Keratinocyte (primary cell): ENCODE measurements at regions not wholly inside any gene's neighbourhood (a gene's known extent, or its start where the extent isn't known, plus 50 kb on each side); places are given as distances from the start of the nearest gene placed in this dataset.

Source experiments
- DNase-seq: peaks from one replicate; pipeline ENCODE4 v3.0.0-alpha.2; 2011; ENCODE audit warnings: low read depth, missing footprints, low spot score
- FAIRE-seq: peaks from 2 replicates; lab custom pipeline; 2011; peaks lifted over from hg19 to GRCh38; lab: Jason Lieb, UNC
- H2AFZ ChIP-seq: 2 replicates; pipeline ENCODE4 v1.6.0; 2012; ENCODE audit warnings: low read length, control low read depth, inconsistent platforms; ENCODE audit not compliant: control insufficient read depth
- H3K27ac ChIP-seq: 2 replicates; pipeline ENCODE4 v1.5.1; 2011; ENCODE audit warnings: low read length; ENCODE audit not compliant: control insufficient read depth, insufficient read depth
- H3K27me3 ChIP-seq: 3 replicates; pipeline ENCODE4 v1.6.0; 2011; ENCODE audit warnings: low read length; ENCODE audit not compliant: control insufficient read depth, insufficient read depth; ENCODE audit errors: extremely low read depth
- H3K36me3 ChIP-seq, 2 experiments: 2 replicates in 1 of 2; 3 replicates in 1 of 2; pipeline ENCODE4 v1.5.1; 2011; ENCODE audit warnings: low read length in 2 of 2, mild to moderate bottlenecking in 1 of 2; ENCODE audit not compliant: control insufficient read depth in 2 of 2, insufficient read depth in 2 of 2; ENCODE audit errors: extremely low read depth in 1 of 2
- H3K4me1 ChIP-seq: 3 replicates; pipeline ENCODE4 v1.5.1; 2011; ENCODE audit warnings: low read length; ENCODE audit not compliant: control insufficient read depth, insufficient read depth; ENCODE audit errors: extremely low read depth
- H3K4me2 ChIP-seq: 3 replicates; pipeline ENCODE4 v1.6.0; 2011; ENCODE audit warnings: low read depth, low read length; ENCODE audit not compliant: control insufficient read depth, insufficient read depth; ENCODE audit errors: extremely low read depth
- H3K4me3 ChIP-seq, 3 experiments: fragments of 200-600 bp in 1 of 3; sonication (generic) in 1 of 3; 2 replicates in 2 of 3; 3 replicates in 1 of 3; pipeline ENCODE4 v1.5.1; 2011 to 2016; ENCODE audit warnings: low read length in 3 of 3, mild to moderate bottlenecking in 3 of 3, control low read depth in 2 of 3, inconsistent platforms in 1 of 3, low read depth in 1 of 3, mixed read lengths in 1 of 3, mixed run types in 1 of 3, moderate library complexity in 1 of 3; ENCODE audit not compliant: control insufficient read depth in 2 of 3, insufficient read depth in 2 of 3; ENCODE audit errors: extremely low read depth in 1 of 3
- H3K79me2 ChIP-seq: 2 replicates; pipeline ENCODE4 v1.6.0; 2012; ENCODE audit warnings: low read length; ENCODE audit not compliant: control insufficient read depth, insufficient read depth
- H3K9ac ChIP-seq: 3 replicates; pipeline ENCODE4 v1.6.0; 2011; ENCODE audit warnings: low read length; ENCODE audit not compliant: control insufficient read depth, insufficient read depth; ENCODE audit errors: extremely low read depth
- H3K9me1 ChIP-seq: 3 replicates; pipeline ENCODE4 v1.6.0; 2011; ENCODE audit warnings: low read length; ENCODE audit not compliant: control insufficient read depth, insufficient read depth; ENCODE audit errors: extremely low read depth
- H3K9me3 ChIP-seq: 2 replicates; pipeline ENCODE4 v1.5.1; 2012; ENCODE audit warnings: low read depth, low read length; ENCODE audit not compliant: control insufficient read depth
- H4K20me1 ChIP-seq: 3 replicates; pipeline ENCODE4 v1.6.0; 2011; ENCODE audit warnings: low read length; ENCODE audit not compliant: control insufficient read depth, insufficient read depth; ENCODE audit errors: extremely low read depth
- CTCF ChIP-seq, 3 experiments: IDR thresholded peaks in 1 of 3; conservative IDR thresholded peaks in 1 of 3; optimal IDR thresholded peaks in 1 of 3; 2 replicates in 2 of 3; 3 replicates in 1 of 3; pipeline versions ENCODE3 to v1.5.1; 2011; ENCODE audit warnings: low read length in 3 of 3, mild to moderate bottlenecking in 3 of 3, moderate library complexity in 2 of 3, control low read depth in 1 of 3, inconsistent platforms in 1 of 3; ENCODE audit not compliant: insufficient read depth in 2 of 3; ENCODE audit errors: extremely low read depth in 1 of 3
- EZH2 ChIP-seq: IDR thresholded peaks from one replicate; pipeline ENCODE4 v1.6.1; 2012; ENCODE audit warnings: inconsistent platforms, mild to moderate bottlenecking, low read length, moderate library complexity
- dilution Hi-C: fragments of 300-500 bp; cut with MboI; formaldehyde crosslinking; loops from one replicate; pipeline ENCODE4 v1.7.0; 2020; ENCODE audit warnings: low sequenced_read_pairs; ENCODE audit not compliant: extremely low pct_ligation_motif_present

GRCh38 chr4:126446917-126447316 lies 1132.2 kb downstream of the FAT4 start:
- Histone ChIP-seq H2AFZ (no peak overlapping the region), H3K27me3 (no peaks in the 10 kb centered on the region), H3K79me2 (no peaks in the 10 kb centered on the region), H3K4me2 (no peak overlapping the region), H4K20me1 (no peaks in the 10 kb centered on the region), H3K9me1 (no peaks in the 10 kb centered on the region), H3K9me3 (no peaks in the 10 kb centered on the region), H3K9ac (no peak overlapping the region), H3K36me3 (no peaks in the 10 kb centered on the region), H3K4me1 (no peaks in the 10 kb centered on the region), H3K27ac (no peak overlapping the region), H3K4me3 (no peak overlapping the region)
- dilution Hi-C loops: no loop called here
- TF ChIP-seq EZH2 (no peak), CTCF (optimal IDR thresholded peaks at IDR 0.05 in 1 of 3, IDR thresholded peaks at IDR 0.05 in 1 of 3, conservative IDR thresholded peaks at IDR 0.05 in 1 of 3; ENCODE audit: extremely low read depth in 1 of 3, insufficient read depth in 2 of 3, low read length in 3 of 3) (no peak)
- DNase-seq (no peak), FAIRE-seq (no peak)

GRCh38 chr4:126448086-126448845 lies 1133.5 kb downstream of the FAT4 start:
- no peaks in the 10 kb centered on the region for H3K79me2 ChIP-seq
- H4K20me1 ChIP-seq: no peaks in the 10 kb centered on the region
- H3K27ac ChIP-seq: no peak overlapping the region
- H3K36me3 ChIP-seq: no peaks in the 10 kb centered on the region
- no peak overlapping the region for H2AFZ ChIP-seq
- dilution Hi-C loops: no loop called here
- H3K9me1 ChIP-seq: no peaks in the 10 kb centered on the region
- H3K9me3 ChIP-seq: no peaks in the 10 kb centered on the region
- TF ChIP-seq CTCF (optimal IDR thresholded peaks at IDR 0.05 in 1 of 3, IDR thresholded peaks at IDR 0.05 in 1 of 3, conservative IDR thresholded peaks at IDR 0.05 in 1 of 3; ENCODE audit: extremely low read depth in 1 of 3, insufficient read depth in 2 of 3, low read length in 3 of 3) (no peak), EZH2 (no peak)
- H3K9ac ChIP-seq: no peak overlapping the region
- DNase-seq (no peak), FAIRE-seq (no peak)
- no peak overlapping the region for H3K4me2 ChIP-seq
- no peaks in the 10 kb centered on the region for H3K27me3 ChIP-seq
- no peaks in the 10 kb centered on the region for H3K4me1 ChIP-seq
- H3K4me3 ChIP-seq: no peak overlapping the region
